Activated CD4-positive, alpha-beta memory T cell treated with anti-CD3 and anti-CD28 coated beads, Interleukin-2, amount 10 ng/mL, durations not matched to agents 7 days and 5 days (primary cell): ENCODE measurements at regions not wholly inside any gene's neighbourhood (a gene's known extent, or its start where the extent isn't known, plus 50 kb on each side); places are given as distances from the start of the nearest gene placed in this dataset.

Experiments used
- CTCF ChIA-PET: fragments of 350-600 bp; sonication (Branson Sonifier 250); formaldehyde crosslinking; loops from one replicate; lab custom pipeline; 2021; ENCODE audit warnings: antibody characterized with exemption, inconsistent platforms; lab: Charles Lee
- POLR2A ChIA-PET: fragments of 350-600 bp; sonication (Branson Sonifier 250); formaldehyde crosslinking; loops from one replicate; lab custom pipeline; 2021; ENCODE audit warnings: antibody characterized with exemption; lab: Charles Lee
- DNase-seq: peaks from one replicate; pipeline ENCODE4 v3.0.0-alpha.2; 2020
- H3K27ac Mint-ChIP-seq: one replicate; pipeline ENCODE4 v1.8.0; 2021; ENCODE audit warnings: mild to moderate bottlenecking, mixed read lengths
- H3K27me3 Mint-ChIP-seq: one replicate; pipeline ENCODE4 v1.8.0; 2021; ENCODE audit warnings: mixed read lengths
- H3K36me3 Mint-ChIP-seq: one replicate; pipeline ENCODE4 v1.8.0; 2021; ENCODE audit warnings: low read depth, mixed read lengths
- H3K4me1 Mint-ChIP-seq: one replicate; pipeline ENCODE4 v1.8.0; 2021; ENCODE audit warnings: mixed read lengths
- H3K4me3 Mint-ChIP-seq: one replicate; pipeline ENCODE4 v1.8.0; 2021; ENCODE audit warnings: mild to moderate bottlenecking, mixed read lengths
- H3K9me3 Mint-ChIP-seq: one replicate; pipeline ENCODE4 v1.8.0; 2021; ENCODE audit warnings: mixed read lengths

GRCh38 chr5:165241811-165242210, 1736.4 kb downstream of the MAT2B start:
- no peak for DNase-seq
- no peak overlapping the region for H3K4me3 Mint-ChIP-seq

GRCh38 chr5:165242646-165243045, 1737.2 kb downstream of the MAT2B start:
- no peaks in the 10 kb centered on the region for H3K4me1 Mint-ChIP-seq
- ChIA-PET CTCF (no interaction called here), POLR2A (no interaction called here)
- DNase-seq, result no peak
- no peak overlapping the region for H3K27ac Mint-ChIP-seq
- H3K4me3 Mint-ChIP-seq, result no peak overlapping the region
- H3K9me3 Mint-ChIP-seq, result peaks cover 6% of the 10 kb centered on the region
- H3K27me3 Mint-ChIP-seq, result no peaks in the 10 kb centered on the region
- H3K36me3 Mint-ChIP-seq, result no peaks in the 10 kb centered on the region

More at GRCh38 chr5:165241811-165242210, 1736.4 kb downstream of the MAT2B start:
- H3K27ac Mint-ChIP-seq, result no peak overlapping the region
- no peaks in the 10 kb centered on the region for H3K27me3 Mint-ChIP-seq
- ChIA-PET POLR2A (no interaction called here), CTCF (no interaction called here)
- H3K9me3 Mint-ChIP-seq, result peaks cover 6% of the 10 kb centered on the region
- H3K36me3 Mint-ChIP-seq, result no peaks in the 10 kb centered on the region
- H3K4me1 Mint-ChIP-seq, result no peaks in the 10 kb centered on the region

- CTCF ChIA-PET, result no interaction called here
- no peaks in the 10 kb centered on the region for H3K27me3 Mint-ChIP-seq
Measured at GRCh38 chr5:165244407-165244806, 1739.0 kb downstream of the MAT2B start.

GRCh38 chr5:165258197-165258771, 1752.9 kb downstream of the MAT2B start:
- H3K27me3 Mint-ChIP-seq, result no peaks in the 10 kb centered on the region
- no peaks in the 10 kb centered on the region for H3K36me3 Mint-ChIP-seq
- ChIA-PET POLR2A (no interaction called here), CTCF (no interaction called here)
- DNase-seq, result no peak
- no peak overlapping the region for H3K4me3 Mint-ChIP-seq
- H3K9me3 Mint-ChIP-seq, result peaks cover 6% of the 10 kb centered on the region
- H3K4me1 Mint-ChIP-seq, result no peaks in the 10 kb centered on the region
- no peak overlapping the region for H3K27ac Mint-ChIP-seq

More at GRCh38 chr5:165244407-165244806, 1739.0 kb downstream of the MAT2B start:
- no peaks in the 10 kb centered on the region for H3K36me3 Mint-ChIP-seq
- no peaks in the 10 kb centered on the region for H3K4me1 Mint-ChIP-seq
- H3K27ac Mint-ChIP-seq, result no peak overlapping the region
- peaks cover 6% of the 10 kb centered on the region for H3K9me3 Mint-ChIP-seq
- DNase-seq, result no peak
- POLR2A ChIA-PET, result no interaction called here
- no peak overlapping the region for H3K4me3 Mint-ChIP-seq

- CTCF ChIA-PET, result no interaction called here
- no peaks in the 10 kb centered on the region for H3K27me3 Mint-ChIP-seq
- no peak overlapping the region for H3K27ac Mint-ChIP-seq
- no peaks in the 10 kb centered on the region for H3K4me1 Mint-ChIP-seq
- POLR2A ChIA-PET, result no interaction called here
- no peaks in the 10 kb centered on the region for H3K36me3 Mint-ChIP-seq
- H3K9me3 Mint-ChIP-seq, result peaks cover 10% of the 10 kb centered on the region
- no peak for DNase-seq
- no peak overlapping the region for H3K4me3 Mint-ChIP-seq
Measured at GRCh38 chr5:165260426-165260825, 1755.0 kb downstream of the MAT2B start.

GRCh38 chr5:165263536-165263935, 1758.1 kb downstream of the MAT2B start:
- Mint-ChIP-seq H3K4me3 (no peak overlapping the region), H3K27ac (no peak overlapping the region), H3K4me1 (no peaks in the 10 kb centered on the region), H3K9me3 (peaks cover 18% of the 10 kb centered on the region), H3K27me3 (no peaks in the 10 kb centered on the region), H3K36me3 (no peaks in the 10 kb centered on the region)
- ChIA-PET CTCF (no interaction called here), POLR2A (no interaction called here)
- no peak for DNase-seq

- no peaks in the 10 kb centered on the region for H3K36me3 Mint-ChIP-seq
- no peak for DNase-seq
- no peaks in the 10 kb centered on the region for H3K4me1 Mint-ChIP-seq
- CTCF ChIA-PET, result no interaction called here
- POLR2A ChIA-PET, result no interaction called here
- H3K9me3 Mint-ChIP-seq, result peaks cover 14% of the 10 kb centered on the region
- no peak overlapping the region for H3K27ac Mint-ChIP-seq
- H3K27me3 Mint-ChIP-seq, result no peaks in the 10 kb centered on the region
- H3K4me3 Mint-ChIP-seq, result no peak overlapping the region
Measured at GRCh38 chr5:165266939-165267338, 1761.5 kb downstream of the MAT2B start.

- no peaks in the 10 kb centered on the region for H3K27me3 Mint-ChIP-seq
- H3K36me3 Mint-ChIP-seq, result no peaks in the 10 kb centered on the region
- H3K4me1 Mint-ChIP-seq, result no peaks in the 10 kb centered on the region
- no peak overlapping the region for H3K27ac Mint-ChIP-seq
- H3K9me3 Mint-ChIP-seq, result peaks cover 7% of the 10 kb centered on the region
- POLR2A ChIA-PET, result no interaction called here
- no peak overlapping the region for H3K4me3 Mint-ChIP-seq
- CTCF ChIA-PET, result no interaction called here
- no peak for DNase-seq
Measured at GRCh38 chr5:165272436-165272835, 1767.0 kb downstream of the MAT2B start.

- H3K36me3 Mint-ChIP-seq, result no peaks in the 10 kb centered on the region
- DNase-seq, result no peak
- H3K4me1 Mint-ChIP-seq, result no peaks in the 10 kb centered on the region
- CTCF ChIA-PET, result no interaction called here
- no peak overlapping the region for H3K27ac Mint-ChIP-seq
- peaks cover 14% of the 10 kb centered on the region for H3K9me3 Mint-ChIP-seq
- POLR2A ChIA-PET, result no interaction called here
- no peaks in the 10 kb centered on the region for H3K27me3 Mint-ChIP-seq
- no peak overlapping the region for H3K4me3 Mint-ChIP-seq
Measured at GRCh38 chr5:165277661-165278060, 1772.2 kb downstream of the MAT2B start.

GRCh38 chr5:165282491-165282890, 1777.1 kb downstream of the MAT2B start:
- Mint-ChIP-seq H3K9me3 (peaks cover 12% of the 10 kb centered on the region), H3K27me3 (no peaks in the 10 kb centered on the region), H3K4me3 (no peak overlapping the region), H3K4me1 (no peaks in the 10 kb centered on the region), H3K27ac (no peak overlapping the region), H3K36me3 (no peaks in the 10 kb centered on the region)
- ChIA-PET POLR2A (no interaction called here), CTCF (no interaction called here)
- DNase-seq, result no peak

GRCh38 chr5:165286692-165287091, 1781.3 kb downstream of the MAT2B start:
- H3K36me3 Mint-ChIP-seq, result no peaks in the 10 kb centered on the region
- no peak overlapping the region for H3K4me3 Mint-ChIP-seq
- CTCF ChIA-PET, result no interaction called here
- POLR2A ChIA-PET, result no interaction called here
- no peaks in the 10 kb centered on the region for H3K4me1 Mint-ChIP-seq
- no peak for DNase-seq
- H3K9me3 Mint-ChIP-seq, result peaks cover 5% of the 10 kb centered on the region
- H3K27me3 Mint-ChIP-seq, result no peaks in the 10 kb centered on the region
- H3K27ac Mint-ChIP-seq, result no peak overlapping the region

- no peaks in the 10 kb centered on the region for H3K36me3 Mint-ChIP-seq
- H3K4me1 Mint-ChIP-seq, result no peaks in the 10 kb centered on the region
- H3K4me3 Mint-ChIP-seq, result no peak overlapping the region
- H3K27me3 Mint-ChIP-seq, result no peaks in the 10 kb centered on the region
- DNase-seq, result no peak
- ChIA-PET CTCF (no interaction called here), POLR2A (no interaction called here)
- H3K27ac Mint-ChIP-seq, result no peak overlapping the region
- peaks cover 1% of the 10 kb centered on the region for H3K9me3 Mint-ChIP-seq
Measured at GRCh38 chr5:165290535-165290934, 1785.1 kb downstream of the MAT2B start.

GRCh38 chr5:165296401-165297130, 1791.1 kb downstream of the MAT2B start:
- no peak for DNase-seq
- Mint-ChIP-seq H3K9me3 (peaks cover 8% of the 10 kb centered on the region), H3K36me3 (no peaks in the 10 kb centered on the region), H3K27ac (no peak overlapping the region), H3K27me3 (no peaks in the 10 kb centered on the region), H3K4me3 (no peak overlapping the region), H3K4me1 (no peaks in the 10 kb centered on the region)
- ChIA-PET POLR2A (no interaction called here), CTCF (no interaction called here)
